Stimulated activated CD4-positive, alpha-beta T cell treated with anti-CD3 and anti-CD28 coated beads, Interleukin-12 subunit alpha, Interleukin-12 subunit beta, amount 100 ng/mL, for 4 hours (primary cell): ENCODE measurements at regions not wholly inside any gene's neighbourhood (a gene's known extent, or its start where the extent isn't known, plus 50 kb on each side); places are given as distances from the start of the nearest gene placed in this dataset.

ENCODE experiments used
- DNase-seq: peaks from one replicate; pipeline ENCODE4 v3.0.0-alpha.2; 2020

GRCh38 chr16:73204359-73205152 lies 156.6 kb upstream of the ZFHX3 start:
- no peak for DNase-seq

- no peak for DNase-seq
These were observed 154.3 kb upstream of the ZFHX3 start for GRCh38 chr16:73202161-73202729.

- no peak for DNase-seq
These were observed 151.3 kb upstream of the ZFHX3 start for GRCh38 chr16:73199214-73199613.

- DNase-seq, result no peak
These were observed 150.6 kb upstream of the ZFHX3 start for GRCh38 chr16:73198481-73198880.

GRCh38 chr16:73197598-73197997 lies 149.7 kb upstream of the ZFHX3 start:
- no peak for DNase-seq

GRCh38 chr16:73196670-73197069 lies 148.7 kb upstream of the ZFHX3 start:
- no peak for DNase-seq

- DNase-seq, result no peak
These were observed 145.5 kb upstream of the ZFHX3 start for GRCh38 chr16:73193464-73193863.

- no peak for DNase-seq
These were observed 144.4 kb upstream of the ZFHX3 start for GRCh38 chr16:73192232-73192894.

GRCh38 chr16:73191660-73192046 lies 143.7 kb upstream of the ZFHX3 start:
- DNase-seq, result no peak

GRCh38 chr16:73190688-73191659 lies 143.0 kb upstream of the ZFHX3 start:
- no peak for DNase-seq

- no peak for DNase-seq
These were observed 142.3 kb upstream of the ZFHX3 start for GRCh38 chr16:73190256-73190655.

- no peak for DNase-seq
These were observed 141.2 kb upstream of the ZFHX3 start for GRCh38 chr16:73189136-73189535.

GRCh38 chr16:73186752-73187601 lies 139.0 kb upstream of the ZFHX3 start:
- DNase-seq, result no peak

GRCh38 chr16:73185737-73186136 lies 137.8 kb upstream of the ZFHX3 start:
- DNase-seq, result no peak

- DNase-seq, result no peak
These were observed 135.7 kb upstream of the ZFHX3 start for GRCh38 chr16:73183611-73184092.

- DNase-seq, result no peak
These were observed 131.9 kb upstream of the ZFHX3 start for GRCh38 chr16:73179705-73180331.

- DNase-seq, result no peak
These were observed 129.9 kb upstream of the ZFHX3 start for GRCh38 chr16:73177729-73178295.

GRCh38 chr16:73176577-73177013 lies 128.7 kb upstream of the ZFHX3 start:
- DNase-seq, result no peak

- DNase-seq, result no peak
These were observed 125.2 kb upstream of the ZFHX3 start for GRCh38 chr16:73172973-73173709.
